ENCODE measurements at regions not wholly inside any gene's neighbourhood (a gene's known extent, or its start where the extent isn't known, plus 50 kb on each side); places are given as distances from the start of the nearest gene placed in this dataset.

- no peaks in the 10 kb centered on the region for H3K27me3 ChIP-seq (ENCODE audit: low read depth, low read length)
- no peak overlapping the region for H3K4me2 ChIP-seq (ENCODE audit: low read length)
- no peak overlapping the region for H3K27ac ChIP-seq (ENCODE audit: low read length)
- no peak overlapping the region for H3K4me3 ChIP-seq (ENCODE audit: low read length)
- no peaks in the 10 kb centered on the region for H4K20me1 ChIP-seq (ENCODE audit: insufficient read depth, low read length)
- H2AFZ ChIP-seq (ENCODE audit: low read depth, low read length), result no peak overlapping the region
- H3K9me3 ChIP-seq (ENCODE audit: insufficient read depth, low read length), result no peaks in the 10 kb centered on the region
- no peaks in the 10 kb centered on the region for H3K36me3 ChIP-seq (replicated peaks; ENCODE audit: low read depth, low read length)
- no peaks in the 10 kb centered on the region for H3K79me2 ChIP-seq (ENCODE audit: low read length)
- no peak for TF ChIP-seq CTCF (IDR thresholded peaks at IDR 0.05; ENCODE audit: low read depth, low read length)
- TF ChIP-seq EZH2phosphoT487 (IDR thresholded peaks at IDR 0.05; ENCODE audit: low read depth), result no peak
- no peak overlapping the region for H3K9ac ChIP-seq (ENCODE audit: low read length)
- peaks cover 14% of the 10 kb centered on the region for H3K4me1 ChIP-seq (ENCODE audit: low read length)
Observed at GRCh38 chr1:34403156-34403555, 226.4 kb downstream of the C1orf94 start.

- Histone ChIP-seq H3K27me3 (ENCODE audit: low read depth, low read length) (no peaks in the 10 kb centered on the region), H3K4me2 (ENCODE audit: low read length) (no peak overlapping the region), H3K79me2 (ENCODE audit: low read length) (no peaks in the 10 kb centered on the region), H3K27ac (ENCODE audit: low read length) (no peak overlapping the region), H3K4me3 (ENCODE audit: low read length) (no peak overlapping the region), H3K36me3 (replicated peaks; ENCODE audit: low read depth, low read length) (no peaks in the 10 kb centered on the region), H3K9ac (ENCODE audit: low read length) (no peak overlapping the region), H3K4me1 (ENCODE audit: low read length) (peaks cover 14% of the 10 kb centered on the region), H3K9me3 (ENCODE audit: insufficient read depth, low read length) (no peaks in the 10 kb centered on the region), H4K20me1 (ENCODE audit: insufficient read depth, low read length) (no peaks in the 10 kb centered on the region), H2AFZ (ENCODE audit: low read depth, low read length) (no peak overlapping the region)
- no peak for TF ChIP-seq EZH2phosphoT487 (IDR thresholded peaks at IDR 0.05; ENCODE audit: low read depth)
- TF ChIP-seq CTCF (IDR thresholded peaks at IDR 0.05; ENCODE audit: low read depth, low read length), result no peak
Observed at GRCh38 chr1:34404804-34405203, 228.1 kb downstream of the C1orf94 start.

GRCh38 chr1:34405266-34405959, 228.7 kb downstream of the C1orf94 start:
- Histone ChIP-seq H4K20me1 (ENCODE audit: insufficient read depth, low read length) (no peaks in the 10 kb centered on the region), H3K4me2 (ENCODE audit: low read length) (no peak overlapping the region), H3K4me1 (ENCODE audit: low read length) (peaks cover 10% of the 10 kb centered on the region), H3K27me3 (ENCODE audit: low read depth, low read length) (no peaks in the 10 kb centered on the region), H3K4me3 (ENCODE audit: low read length) (no peak overlapping the region), H3K36me3 (replicated peaks; ENCODE audit: low read depth, low read length) (no peaks in the 10 kb centered on the region), H3K27ac (ENCODE audit: low read length) (no peak overlapping the region), H3K9me3 (ENCODE audit: insufficient read depth, low read length) (no peaks in the 10 kb centered on the region), H3K9ac (ENCODE audit: low read length) (no peak overlapping the region), H2AFZ (ENCODE audit: low read depth, low read length) (no peak overlapping the region), H3K79me2 (ENCODE audit: low read length) (no peaks in the 10 kb centered on the region)
- no peak for TF ChIP-seq EZH2phosphoT487 (IDR thresholded peaks at IDR 0.05; ENCODE audit: low read depth)
- no peak for TF ChIP-seq CTCF (IDR thresholded peaks at IDR 0.05; ENCODE audit: low read depth, low read length)

GRCh38 chr1:34406377-34406776, 229.7 kb downstream of the C1orf94 start:
- H3K27me3 ChIP-seq (ENCODE audit: low read depth, low read length), result no peaks in the 10 kb centered on the region
- TF ChIP-seq CTCF (IDR thresholded peaks at IDR 0.05; ENCODE audit: low read depth, low read length) (no peak), EZH2phosphoT487 (IDR thresholded peaks at IDR 0.05; ENCODE audit: low read depth) (no peak)
- H3K9me3 ChIP-seq (ENCODE audit: insufficient read depth, low read length), result no peaks in the 10 kb centered on the region
- H3K27ac ChIP-seq (ENCODE audit: low read length), result no peak overlapping the region
- no peaks in the 10 kb centered on the region for H3K79me2 ChIP-seq (ENCODE audit: low read length)
- H4K20me1 ChIP-seq (ENCODE audit: insufficient read depth, low read length), result no peaks in the 10 kb centered on the region
- no peak overlapping the region for H3K4me2 ChIP-seq (ENCODE audit: low read length)
- H3K36me3 ChIP-seq (replicated peaks; ENCODE audit: low read depth, low read length), result no peaks in the 10 kb centered on the region
- H3K4me3 ChIP-seq (ENCODE audit: low read length), result no peak overlapping the region
- H3K4me1 ChIP-seq (ENCODE audit: low read length), result peaks cover 1% of the 10 kb centered on the region
- H3K9ac ChIP-seq (ENCODE audit: low read length), result no peak overlapping the region
- H2AFZ ChIP-seq (ENCODE audit: low read depth, low read length), result no peak overlapping the region

Data from OCI-LY3 (cell line).